ENCODE measurements at regions not wholly inside any gene's neighbourhood (a gene's known extent, or its start where the extent isn't known, plus 50 kb on each side); places are given as distances from the start of the nearest gene placed in this dataset.

DNA sequence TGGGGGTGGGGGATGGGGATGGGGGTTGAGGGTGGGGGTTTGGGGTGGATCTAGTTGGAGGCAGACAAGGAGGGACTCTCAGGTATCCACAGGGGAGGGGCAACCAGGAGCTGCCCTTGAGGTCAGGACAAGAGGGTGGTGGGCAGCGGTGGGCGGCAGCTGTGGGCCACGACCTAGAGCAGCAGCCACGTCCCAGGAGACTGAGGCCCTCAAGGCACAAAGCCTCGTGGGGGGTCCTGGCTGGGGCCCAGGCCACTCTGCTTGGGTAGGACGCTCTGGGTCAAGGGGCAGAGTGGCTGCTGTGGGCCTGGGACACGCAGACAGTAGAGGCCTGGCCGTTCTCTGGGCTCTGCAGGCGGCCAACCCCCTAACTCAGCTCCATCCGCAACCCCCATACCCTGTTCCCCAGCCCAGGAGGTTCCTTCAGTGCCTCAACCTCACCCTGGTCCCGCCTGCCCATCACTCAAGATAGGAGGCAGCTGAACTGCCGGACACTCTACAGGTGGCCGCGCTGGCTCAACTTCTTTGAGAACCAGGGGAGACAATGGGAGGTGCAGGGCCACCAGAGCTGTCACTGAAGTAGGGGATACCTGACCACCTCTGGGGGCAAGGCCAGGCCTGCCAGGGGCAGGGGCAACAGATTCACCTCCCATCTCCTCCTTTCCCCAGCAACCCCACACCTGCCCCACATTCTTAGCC, 75.6 kb downstream of the ENGASE start:
- no peak for DNase-seq (ENCODE audit: low read depth)

DNA sequence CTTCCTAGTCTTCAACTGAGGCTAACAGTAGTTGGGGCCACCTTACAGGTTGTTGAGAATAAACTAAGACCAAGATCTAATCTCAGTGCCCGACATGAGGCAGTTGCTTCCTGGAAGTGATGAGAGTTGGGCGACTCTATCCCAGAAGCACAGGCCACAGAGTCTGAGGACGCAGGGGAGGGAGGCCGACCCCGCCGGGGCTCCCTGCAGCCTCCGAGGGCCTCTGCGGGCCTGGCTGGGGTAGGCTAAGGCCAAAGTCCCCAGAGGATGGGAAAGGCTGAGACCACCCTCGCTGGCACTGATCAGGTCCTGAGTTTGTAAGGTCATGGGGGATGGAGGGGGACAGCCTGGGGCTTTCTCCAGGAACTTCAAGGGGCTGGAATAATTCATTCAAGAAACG, 74.0 kb downstream of the ENGASE start:
- no peak for DNase-seq (ENCODE audit: low read depth)

DNA sequence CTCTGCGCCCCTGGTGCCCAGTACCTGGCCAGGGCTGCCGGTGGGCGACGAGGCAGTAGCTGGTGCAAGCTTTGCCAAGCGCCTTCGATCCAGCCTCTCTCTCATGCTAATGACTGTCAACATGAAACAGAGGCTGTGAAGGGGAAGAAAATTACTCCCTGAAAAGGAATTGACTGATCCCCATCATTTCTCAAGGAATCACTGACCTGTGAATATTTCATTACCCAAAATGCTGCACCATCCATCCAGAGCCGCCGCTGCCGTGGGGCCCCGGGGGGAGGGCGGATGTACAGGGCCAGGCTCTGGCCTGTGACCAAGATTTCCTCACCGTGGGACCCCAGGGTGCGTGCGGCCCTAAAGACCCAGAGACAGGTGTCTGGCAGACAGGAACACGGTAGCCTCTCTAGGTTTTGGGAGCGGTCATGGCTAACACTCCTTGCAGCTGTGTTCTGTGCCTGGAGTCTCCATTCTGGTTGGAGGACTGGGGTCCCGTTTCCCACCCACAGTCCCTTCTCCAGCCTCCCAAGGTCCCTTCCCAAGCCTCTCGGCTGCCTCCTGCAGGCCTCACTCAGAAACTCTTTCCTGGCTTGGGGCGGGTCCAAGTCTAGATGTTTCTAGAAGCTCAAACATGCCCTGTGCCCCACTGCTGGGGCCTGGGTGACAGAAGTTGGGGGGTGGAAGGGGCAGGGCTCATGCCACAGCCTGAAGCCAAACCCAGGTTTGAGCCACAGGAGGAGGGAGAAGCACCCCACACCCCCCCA, 73.3 kb downstream of the ENGASE start:
- no peak for DNase-seq (ENCODE audit: low read depth)

DNA sequence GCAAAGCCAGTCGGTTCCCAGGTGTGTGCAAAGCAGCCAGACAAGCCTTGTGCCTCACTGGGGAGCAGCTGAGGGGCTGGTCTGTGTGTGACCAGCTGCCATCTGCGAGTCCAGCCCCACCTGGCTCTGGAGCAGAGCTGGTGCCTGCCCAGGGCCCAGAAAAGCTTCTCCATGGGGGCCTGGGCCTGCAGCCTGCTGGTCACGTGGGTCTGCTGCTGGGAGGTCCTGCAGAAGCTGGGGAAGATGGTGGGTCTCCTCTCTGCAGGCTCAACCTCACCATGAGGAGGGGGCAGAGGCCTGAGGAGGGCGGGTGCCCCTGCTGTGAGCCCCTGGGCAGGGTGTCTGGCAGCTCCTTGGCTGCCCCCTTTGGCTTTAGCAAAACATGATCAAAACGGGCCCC, 71.9 kb downstream of the ENGASE start:
- no peak for DNase-seq (ENCODE audit: low read depth)

DNA sequence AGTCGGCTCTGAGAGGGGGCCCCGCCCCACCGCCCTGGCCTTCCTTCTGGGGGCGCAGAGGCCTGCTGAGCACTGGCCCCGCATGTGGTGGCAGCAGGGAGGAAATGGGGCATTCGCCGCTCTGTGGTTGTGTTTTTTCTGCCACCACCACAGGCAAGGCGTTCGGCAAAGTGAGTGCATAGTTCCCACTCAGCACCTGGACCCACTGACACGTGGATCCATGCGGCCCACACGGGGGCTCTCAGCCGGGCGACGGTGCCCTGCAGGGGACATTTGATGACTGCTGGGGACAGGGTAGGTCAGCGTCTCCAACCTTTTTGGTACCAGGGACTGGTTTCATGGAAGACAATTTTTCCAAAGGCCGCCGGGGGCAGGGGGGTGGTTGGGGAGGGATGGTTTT, 70.9 kb downstream of the ENGASE start:
- DNase-seq (ENCODE audit: low read depth): no peak

DNA sequence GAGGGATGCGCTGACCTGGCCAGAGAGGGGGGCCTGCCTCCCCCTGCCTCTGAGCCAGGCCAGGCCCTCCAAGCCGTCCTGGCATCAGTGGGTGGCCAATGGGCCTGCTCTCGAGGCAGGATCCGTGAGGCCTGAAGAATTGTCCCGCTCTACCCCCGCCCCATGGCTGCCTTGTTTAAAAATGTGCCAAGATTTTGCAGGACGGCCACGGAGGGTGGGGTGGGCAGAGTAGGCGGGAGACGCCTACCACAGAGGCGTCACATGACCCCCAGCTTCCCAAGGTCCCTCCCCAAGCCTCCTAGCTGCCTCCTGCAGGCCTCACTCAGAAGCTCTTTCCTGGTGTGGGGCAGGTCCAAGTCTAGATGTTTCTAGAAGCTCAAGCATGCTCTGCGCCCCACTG, 69.5 kb downstream of the ENGASE start:
- DNase-seq (ENCODE audit: low read depth): no peak

DNA sequence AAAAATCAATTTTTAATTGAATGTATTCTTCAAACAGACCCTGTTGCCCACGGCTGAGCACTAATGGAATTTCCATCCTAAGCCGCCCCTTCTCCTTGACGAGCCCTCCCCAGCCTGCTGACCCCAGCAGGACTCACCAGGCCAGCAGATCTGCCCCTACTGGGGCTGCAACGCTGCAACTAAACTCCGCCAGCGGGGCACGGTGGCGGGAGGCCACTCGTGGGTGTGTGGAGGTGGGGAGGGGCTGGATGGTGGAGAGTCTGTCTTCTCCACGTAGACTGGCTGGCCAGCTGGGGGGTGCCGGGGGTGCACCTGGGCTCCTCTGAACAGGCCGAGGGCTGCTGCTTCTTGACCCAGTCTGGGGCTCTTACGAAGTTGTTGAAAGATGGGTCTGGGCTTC, 67.8 kb downstream of the ENGASE start:
- DNase-seq (ENCODE audit: low read depth): no peak

DNA sequence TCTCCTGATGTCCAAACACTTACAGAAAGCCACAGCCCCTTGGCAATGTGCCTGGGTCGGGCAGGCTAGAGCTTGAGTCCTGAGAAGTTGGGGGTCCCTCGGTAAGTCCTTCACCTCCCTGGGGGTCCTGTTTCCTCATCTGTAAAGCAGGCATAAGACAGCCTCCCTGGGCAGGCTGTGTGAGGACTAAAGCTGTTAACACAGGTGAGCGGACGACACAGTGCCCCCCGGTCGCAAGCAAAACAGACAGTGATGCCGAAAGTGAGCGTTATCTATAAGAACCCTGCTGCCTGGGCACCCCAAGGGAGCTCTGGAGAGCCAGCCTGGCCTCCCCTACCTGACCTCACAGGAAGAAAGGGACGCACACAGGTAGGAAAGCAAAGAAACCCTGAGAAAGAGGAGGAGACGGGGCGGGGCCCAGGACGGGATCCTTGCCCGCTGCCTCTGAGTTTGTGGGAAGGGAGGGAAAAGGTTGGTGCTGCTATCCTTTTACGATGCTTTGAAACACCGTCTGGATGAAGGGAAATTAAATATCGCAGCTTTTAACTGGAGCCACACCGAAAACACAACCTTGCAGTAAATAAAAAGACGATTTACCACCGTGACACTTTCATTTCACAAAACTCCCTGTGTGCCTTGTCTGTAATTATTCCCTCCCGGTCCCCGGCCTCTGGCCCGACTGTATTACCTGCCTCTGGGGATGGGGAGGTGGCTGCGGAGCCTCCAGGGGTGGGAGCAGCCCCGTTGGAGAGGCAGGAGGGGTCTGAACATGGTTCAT, 67.1 kb downstream of the ENGASE start:
- no peak for DNase-seq (ENCODE audit: low read depth)

DNA sequence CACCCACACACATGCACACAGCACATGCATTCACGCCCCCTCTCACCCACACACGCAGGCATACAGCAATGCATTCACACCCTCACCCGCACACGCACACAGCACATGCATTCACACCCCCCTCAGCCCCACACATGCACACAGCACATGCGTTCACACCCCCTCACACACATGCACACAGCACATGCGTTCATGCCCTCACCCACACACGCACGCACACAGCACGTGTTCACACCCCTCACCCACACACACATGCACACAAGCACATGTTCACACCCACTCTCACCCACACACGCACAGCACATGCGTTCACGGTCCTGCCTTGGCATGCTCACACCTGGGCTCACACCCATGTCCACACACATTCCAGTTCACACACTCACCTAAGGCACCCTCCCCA, 64.2 kb downstream of the ENGASE start:
- DNase-seq (ENCODE audit: low read depth): no peak

DNA sequence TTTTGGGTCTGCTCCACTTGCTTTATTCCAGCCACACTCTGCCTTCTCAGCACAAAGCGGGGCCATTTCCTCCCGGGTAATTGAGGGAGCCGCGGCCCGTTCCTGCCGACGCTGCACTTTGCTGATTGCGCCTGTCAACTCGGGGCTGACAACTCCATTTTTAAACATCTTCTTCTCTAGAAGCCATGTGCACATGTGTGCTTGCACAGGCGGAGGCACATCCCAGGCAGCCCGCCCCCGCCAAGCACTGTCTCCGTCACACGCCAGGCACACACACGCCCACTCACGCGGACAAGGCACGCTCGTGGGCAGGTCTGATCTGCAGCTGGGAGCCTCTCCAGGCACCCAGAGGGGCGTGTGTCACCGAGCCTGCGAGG, 63.2 kb downstream of the ENGASE start:
- DNase-seq (ENCODE audit: low read depth): no peak

DNA sequence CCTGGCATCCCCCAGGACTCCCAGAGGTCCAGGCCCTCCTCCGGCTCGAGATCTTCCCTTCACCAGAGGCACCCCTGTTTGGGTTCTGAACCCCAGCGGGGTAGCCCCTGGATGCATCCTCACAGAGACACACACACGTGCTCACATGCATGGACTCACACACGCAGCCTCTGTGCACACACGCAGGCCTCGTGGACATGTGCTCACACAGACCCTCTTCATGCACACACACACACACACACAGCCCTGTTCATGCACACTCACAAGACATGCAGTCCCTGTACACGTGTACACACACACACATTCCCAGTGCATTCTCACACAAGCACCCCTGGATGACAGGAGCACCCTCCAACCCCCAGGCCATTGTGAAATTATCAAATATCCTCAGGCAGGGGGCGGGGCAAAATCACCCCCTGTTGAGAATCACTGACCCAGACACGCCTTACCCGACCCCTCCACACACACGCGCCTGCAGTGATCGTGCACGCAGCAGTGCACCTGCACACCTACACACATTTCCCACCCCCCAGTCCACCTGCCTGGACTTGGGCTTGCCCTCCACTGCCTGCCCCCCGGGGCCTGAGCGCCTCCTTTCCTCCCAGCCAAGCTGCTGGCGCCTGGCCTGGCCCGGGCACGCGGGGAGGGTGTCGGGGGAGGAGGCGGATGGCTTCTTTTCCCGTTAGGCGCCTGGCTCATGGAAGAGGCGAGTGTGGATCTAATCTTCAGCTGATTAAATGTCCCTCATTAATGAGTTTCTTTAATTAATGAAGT, 62.6 kb downstream of the ENGASE start:
- no peak for DNase-seq (ENCODE audit: low read depth)

DNA sequence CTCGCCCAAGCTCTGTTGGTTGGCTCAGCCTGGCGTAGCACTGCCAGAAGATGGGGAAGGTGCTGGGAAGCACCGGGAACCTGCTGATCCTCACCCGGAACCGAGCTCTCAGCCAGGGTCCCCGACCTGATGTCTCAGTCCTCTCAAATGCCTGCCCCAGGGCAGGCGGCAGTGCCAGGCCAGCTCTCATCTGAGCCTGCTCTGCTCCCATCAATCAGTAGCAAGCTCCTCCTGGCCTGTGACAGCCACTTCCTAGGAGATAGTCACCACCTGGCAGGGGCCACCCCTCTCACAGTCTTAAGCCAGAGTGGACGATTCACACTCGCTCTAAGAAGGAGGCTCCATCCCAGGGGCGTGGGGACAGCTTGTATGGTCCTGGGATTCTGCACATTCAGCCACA, 62.0 kb downstream of the ENGASE start:
- DNase-seq (ENCODE audit: low read depth): no peak

All from stimulated activated CD8-positive, alpha-beta memory T cell treated with anti-CD3 and anti-CD28 coated beads, Interleukin-7, amount 100 ng/mL, for 24 hours (primary cell).